Limb (tissue), 2 donors: ENCODE measurements at regions not wholly inside any gene's neighbourhood (a gene's known extent, or its start where the extent isn't known, plus 50 kb on each side); places are given as distances from the start of the nearest gene placed in this dataset.

Experiments
- DNase-seq, 2 donors: peaks; one replicate each; pipeline ENCODE4 v3.0.0-alpha.2; 2016; ENCODE audit errors: extremely low spot score in 2 of 2

GRCh38 chr12:43294916-43295315, 257.1 kb downstream of the ADAMTS20 start:
- DNase-seq = peak in 1 of 2 donors; percentile 43

- DNase-seq = no peak
Measured at GRCh38 chr12:43294147-43294546, 257.9 kb downstream of the ADAMTS20 start.

DNA sequence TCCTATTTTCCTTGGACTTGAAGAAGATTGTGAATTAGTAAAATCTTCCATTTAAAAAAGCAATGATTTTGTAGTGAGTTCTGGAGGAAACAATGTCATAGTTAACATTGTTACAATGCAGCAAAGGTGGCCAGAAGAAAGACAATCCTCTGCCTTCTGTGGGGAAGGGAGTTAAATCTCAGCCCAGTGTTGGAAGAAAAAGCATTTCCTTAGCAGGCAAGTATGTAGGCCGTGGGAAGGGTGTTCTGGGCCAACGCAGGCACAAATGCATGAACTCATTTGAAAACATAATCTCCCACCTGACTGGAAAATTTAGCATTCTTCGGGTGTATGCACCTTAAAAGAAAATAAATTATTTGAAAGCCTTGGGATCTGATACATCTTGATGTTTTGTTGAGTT, 258.6 kb downstream of the ADAMTS20 start:
- no peak for DNase-seq

GRCh38 chr12:43292699-43293098, 259.3 kb downstream of the ADAMTS20 start:
- DNase-seq = no peak

- no peak for DNase-seq
Measured at GRCh38 chr12:43291516-43291915, 260.5 kb downstream of the ADAMTS20 start.

GRCh38 chr12:43290836-43291235, 261.2 kb downstream of the ADAMTS20 start:
- no peak for DNase-seq

DNA sequence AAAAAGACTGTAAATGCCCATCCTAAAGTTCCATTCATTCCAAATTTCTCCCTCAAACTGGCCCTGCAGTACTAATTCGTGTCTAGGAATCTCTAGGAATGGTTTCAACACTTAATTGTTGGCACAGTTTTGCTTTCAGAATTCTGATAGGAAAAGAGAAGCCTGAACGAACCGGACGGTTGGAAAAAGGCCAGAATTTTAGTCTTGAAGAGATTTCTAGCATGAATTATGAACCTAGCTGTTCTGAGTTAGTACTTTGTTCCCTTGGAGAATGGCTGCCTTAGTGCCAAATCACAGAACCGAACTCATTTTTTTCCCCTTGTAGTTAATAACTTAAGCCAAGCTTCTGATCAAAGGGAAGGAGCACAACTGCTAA, 262.6 kb downstream of the ADAMTS20 start:
- DNase-seq = peak in 1 of 2 donors; percentile 61

- DNase-seq = no peak
Measured at GRCh38 chr12:43288671-43289425, 263.2 kb downstream of the ADAMTS20 start.

DNA sequence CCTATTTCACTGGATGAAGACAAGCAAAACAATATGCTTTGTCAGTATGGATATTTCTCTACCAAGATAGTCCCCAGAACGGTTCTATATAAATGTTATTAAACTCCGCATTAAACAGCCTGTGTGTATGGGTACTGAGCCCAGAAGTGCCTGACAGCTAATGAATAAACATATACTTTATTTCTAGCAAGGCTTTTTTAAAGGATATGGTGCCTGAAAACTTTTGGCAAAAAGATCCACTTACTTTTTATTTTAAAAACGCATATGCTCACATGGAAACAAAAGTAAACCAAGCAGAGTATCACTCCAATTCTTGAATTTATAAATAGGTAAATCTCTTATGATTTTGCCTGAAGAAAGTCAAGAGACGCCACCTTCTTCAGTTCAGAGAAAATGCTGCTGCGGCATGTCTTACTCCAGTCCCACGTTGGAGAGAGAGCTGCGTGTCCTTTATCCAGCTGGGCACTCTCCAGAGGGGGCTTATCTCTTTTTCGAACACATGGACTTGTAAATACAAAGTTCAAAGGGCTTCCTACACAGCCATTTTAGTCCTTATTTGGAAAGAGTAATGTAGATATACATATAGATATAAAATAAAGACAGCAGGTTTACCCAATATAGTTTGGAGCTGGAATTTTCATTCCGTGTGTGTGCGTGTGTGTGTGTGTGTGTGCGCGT, 264.2 kb downstream of the ADAMTS20 start:
- peak; percentile 33 to 36 for DNase-seq

GRCh38 chr12:43286986-43287385, 265.0 kb downstream of the ADAMTS20 start:
- DNase-seq = no peak

DNA sequence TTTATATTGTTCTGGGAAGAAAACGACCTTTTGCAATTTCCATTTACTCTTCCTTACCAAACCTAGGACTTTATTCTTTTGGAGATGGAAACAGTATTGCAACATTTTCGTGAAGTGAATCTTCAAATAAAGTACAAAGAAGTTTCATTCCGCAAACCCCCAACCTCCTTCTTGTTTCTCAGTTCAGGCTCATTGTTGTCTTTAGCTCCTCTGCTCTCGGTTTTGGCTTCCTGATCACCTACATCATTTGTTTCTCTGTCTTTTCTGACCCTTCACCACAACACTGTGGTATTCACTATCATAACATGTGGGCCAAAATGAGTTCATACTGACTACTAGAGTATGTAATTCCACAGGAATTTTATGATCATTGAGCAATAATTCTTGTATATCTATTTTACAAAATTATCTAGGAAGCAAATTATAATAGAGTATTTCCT, 266.8 kb downstream of the ADAMTS20 start:
- peak in 1 of 2 donors; percentile 63 for DNase-seq

GRCh38 chr12:43284486-43285158, 267.4 kb downstream of the ADAMTS20 start:
- peak in 1 of 2 donors; percentile 44 for DNase-seq

- DNase-seq = no peak
Measured at GRCh38 chr12:43283206-43283605, 268.8 kb downstream of the ADAMTS20 start.

GRCh38 chr12:43282106-43282505, 269.9 kb downstream of the ADAMTS20 start:
- peak in 1 of 2 donors; percentile 80 for DNase-seq

DNA sequence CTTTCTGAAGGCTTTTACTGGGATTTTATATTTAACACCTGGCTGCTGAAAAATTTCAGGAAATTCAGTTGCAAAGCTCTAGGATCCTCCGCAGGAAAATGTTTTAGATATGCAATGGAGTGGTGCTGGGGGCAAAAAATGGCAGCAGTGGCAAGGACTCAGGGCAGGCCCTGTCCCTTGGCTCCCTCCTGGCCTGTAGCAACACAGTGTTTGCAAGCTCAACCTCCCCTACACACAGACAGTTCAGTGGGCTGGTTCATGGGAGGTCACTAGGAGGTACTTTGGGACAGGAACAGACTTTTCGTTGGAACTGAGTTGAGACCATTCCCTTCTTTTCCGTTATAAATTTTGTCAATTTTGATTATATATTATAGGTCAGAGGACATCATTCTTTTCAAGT, 270.4 kb downstream of the ADAMTS20 start:
- no peak for DNase-seq

DNA sequence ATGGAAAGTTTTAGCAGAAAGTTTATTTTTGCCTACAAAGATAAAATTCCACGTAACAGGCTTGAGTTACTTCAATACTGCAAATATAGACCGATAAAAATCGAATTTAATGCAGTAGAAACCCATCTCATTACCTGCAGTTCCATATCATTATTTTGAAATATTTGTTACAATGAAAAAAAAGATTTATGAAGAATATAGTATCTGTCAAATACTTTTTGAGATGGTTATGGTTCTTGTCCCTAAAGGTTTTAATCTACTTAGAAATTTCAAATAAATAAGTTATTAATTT, 273.5 kb downstream of the ADAMTS20 start:
- no peak for DNase-seq

- no peak for DNase-seq
Measured at GRCh38 chr12:43277651-43278540, 274.1 kb downstream of the ADAMTS20 start.

- DNase-seq = no peak
Measured at GRCh38 chr12:43273467-43273866, 278.5 kb downstream of the ADAMTS20 start.

- DNase-seq = no peak
Measured at GRCh38 chr12:43271659-43272058, 280.3 kb downstream of the ADAMTS20 start.

DNA sequence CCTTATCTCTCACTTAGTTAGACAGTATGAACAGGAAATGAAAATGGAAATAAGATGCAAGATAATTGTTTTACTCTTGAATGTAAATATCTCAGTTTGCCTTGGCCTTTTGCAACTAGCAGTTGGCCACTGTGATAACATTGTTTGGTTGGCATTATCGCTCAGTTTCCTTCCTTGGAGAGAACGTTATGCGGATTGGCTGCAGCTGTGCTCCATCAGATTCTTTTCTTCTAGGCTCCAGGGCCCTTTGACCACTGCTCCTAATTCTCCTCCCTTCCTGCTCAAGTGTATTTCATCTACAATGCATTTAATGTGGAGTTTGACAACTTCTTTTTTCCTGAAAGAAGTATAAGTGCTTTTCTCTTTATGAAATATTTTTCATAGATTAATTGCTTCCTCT, 284.2 kb downstream of the ADAMTS20 start:
- DNase-seq = no peak

GRCh38 chr12:43261701-43262100, 290.3 kb downstream of the ADAMTS20 start:
- no peak for DNase-seq
